GM18951 (cell line): ENCODE measurements at regions not wholly inside any gene's neighbourhood (a gene's known extent, or its start where the extent isn't known, plus 50 kb on each side); places are given as distances from the start of the nearest gene placed in this dataset.

Source experiments
- POLR2A ChIP-seq: IDR thresholded peaks from 4 replicates; pipeline ENCODE4 v1.6.1; 2011; ENCODE audit warnings: mild to moderate bottlenecking; ENCODE audit not compliant: insufficient read length, insufficient read depth; ENCODE audit errors: extremely low read depth
- in situ Hi-C: fragments of 300-500 bp; cut with MboI; formaldehyde crosslinking; loops from one replicate; pipeline ENCODE4 v1.12.0; 2022; ENCODE audit warnings: low sequenced_read_pairs, mixed read lengths, inconsistent platforms; ENCODE audit not compliant: unreplicated experiment

GRCh38 chr1:48164571-48164970 is 57.9 kb upstream of the SLC5A9 start:
- TF ChIP-seq POLR2A, result no peak
- in situ Hi-C loops, result no loop called here

DNA sequence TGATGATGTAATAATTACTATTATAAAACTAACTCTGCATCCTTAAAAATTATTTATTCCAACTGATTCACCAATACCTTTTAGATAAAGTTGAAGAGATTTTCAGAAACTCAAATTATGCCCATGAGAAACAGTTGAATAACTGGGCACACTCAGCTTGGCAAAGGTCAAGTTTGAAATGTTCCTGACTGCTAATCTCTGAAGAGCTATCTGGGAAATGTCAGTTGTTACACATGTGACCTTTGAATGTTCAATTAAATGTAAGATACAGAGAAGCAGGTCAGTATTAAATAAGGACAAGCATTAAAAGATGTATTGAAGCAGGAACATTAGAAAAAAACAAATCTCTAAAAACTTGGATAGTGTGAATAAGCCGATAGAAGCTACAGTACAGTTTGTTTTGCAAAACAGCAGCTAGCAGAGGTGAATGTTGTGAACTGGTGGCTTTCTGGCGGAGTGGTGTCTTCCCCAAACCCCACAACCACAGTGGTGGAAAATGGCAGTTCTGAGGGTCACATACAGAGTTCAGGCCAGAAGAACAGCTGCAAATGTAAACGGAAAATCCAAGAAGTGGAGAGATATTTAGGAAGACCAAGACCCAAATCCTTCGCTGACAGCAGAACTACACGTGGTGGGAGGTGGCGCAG is 61.9 kb upstream of the SLC5A9 start:
- in situ Hi-C loops, result no loop called here
- TF ChIP-seq POLR2A, result no peak

GRCh38 chr1:48139275-48139674 is 83.2 kb upstream of the SLC5A9 start:
- in situ Hi-C loops, result no loop called here
- TF ChIP-seq POLR2A, result no peak

DNA sequence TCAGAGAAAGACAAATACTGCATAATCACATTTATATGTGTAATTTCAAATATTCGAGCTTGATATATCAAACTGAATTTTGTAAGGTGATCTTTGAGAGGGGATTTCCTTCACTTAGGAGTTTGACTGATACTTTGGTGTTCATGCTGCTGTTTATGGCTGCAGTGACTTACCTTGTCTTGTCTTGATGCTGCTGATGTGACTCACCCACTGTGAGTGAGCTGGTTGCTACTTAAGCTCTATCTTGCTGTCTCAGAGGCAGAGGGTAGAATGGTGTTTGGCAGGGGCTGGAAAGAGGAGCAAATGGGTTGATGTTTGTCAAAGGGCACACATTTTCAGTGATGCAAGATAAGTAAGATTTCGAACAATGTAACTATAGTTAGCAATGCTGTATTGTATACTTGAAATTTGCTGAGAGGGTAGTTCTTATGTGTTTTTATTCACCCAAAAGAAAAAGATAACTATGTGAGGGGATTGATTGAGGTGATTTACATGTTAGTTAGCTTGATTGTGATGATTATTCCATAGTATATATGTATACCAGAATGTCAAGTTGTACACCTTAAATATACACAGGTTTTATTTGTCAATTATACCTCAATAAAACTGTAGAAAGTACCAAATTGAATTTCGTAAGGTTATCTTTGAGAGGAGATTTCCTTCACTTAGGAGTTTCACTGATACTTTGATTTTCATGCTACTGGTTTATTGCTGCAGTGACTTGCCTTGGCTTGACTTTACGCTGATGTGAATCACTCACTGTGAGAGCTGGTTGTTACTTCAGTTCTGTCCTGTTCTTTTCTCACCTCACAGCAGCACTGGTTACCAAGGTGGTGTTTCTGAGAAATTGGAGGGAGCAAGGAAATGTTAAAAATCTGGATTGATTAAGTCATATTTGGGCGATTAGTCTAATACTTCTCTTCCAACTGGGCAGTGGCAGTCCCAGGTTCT is 94.5 kb upstream of the SLC5A9 start:
- TF ChIP-seq POLR2A, result no peak
- in situ Hi-C loops, result no loop called here

DNA sequence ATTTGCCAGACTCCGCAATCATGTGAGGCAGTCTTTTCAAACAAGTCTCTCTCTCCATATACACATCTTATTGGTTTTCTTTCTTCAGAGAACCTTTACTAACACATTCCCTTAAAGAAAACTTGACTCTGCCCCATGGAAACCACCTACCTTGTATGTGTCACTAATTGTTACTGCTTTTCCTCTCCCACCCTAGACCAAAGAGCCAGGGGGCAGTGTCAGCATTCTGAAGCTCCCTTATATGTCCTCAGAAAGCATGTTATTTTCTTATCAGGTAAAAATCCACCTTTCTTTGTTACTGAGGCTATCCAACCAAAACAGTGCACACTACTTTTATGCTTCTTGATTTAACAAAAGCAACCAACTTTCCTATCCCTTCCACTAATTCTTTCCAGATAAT is 98.9 kb upstream of the SLC5A9 start:
- no peak for TF ChIP-seq POLR2A
- in situ Hi-C loops, result loop anchor here (25.0 kb wide), 1 partner anchor 364 kb away; no protein-coding TSS in a partner anchor

DNA sequence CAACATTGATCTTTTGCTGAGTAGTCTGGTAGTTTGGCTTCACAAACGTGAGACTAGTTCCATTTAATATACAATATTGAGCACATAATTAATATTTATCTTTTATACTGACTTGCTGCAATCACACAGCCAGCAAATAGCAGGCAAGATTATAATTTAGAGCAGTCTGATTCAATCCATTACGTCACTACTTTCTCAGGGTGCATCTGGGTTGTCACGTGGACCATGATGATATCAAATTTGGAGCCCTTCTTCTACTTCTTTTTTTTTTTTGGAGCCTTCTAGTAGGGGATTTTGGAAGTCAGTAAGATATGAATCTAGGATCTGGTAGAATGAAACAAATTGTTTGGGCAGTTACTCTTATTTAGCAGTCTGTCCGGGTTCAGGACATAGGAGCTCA is 100.6 kb upstream of the SLC5A9 start:
- no peak for TF ChIP-seq POLR2A
- in situ Hi-C loops, result loop anchor here (25.0 kb wide), 1 partner anchor 365 kb away; no protein-coding TSS in a partner anchor

- no peak for TF ChIP-seq POLR2A
- in situ Hi-C loops, result loop anchor here (25.0 kb wide), 1 partner anchor 367 kb away; no protein-coding TSS in a partner anchor
Measured at GRCh38 chr1:48120621-48121020, 101.9 kb upstream of the SLC5A9 start.

DNA sequence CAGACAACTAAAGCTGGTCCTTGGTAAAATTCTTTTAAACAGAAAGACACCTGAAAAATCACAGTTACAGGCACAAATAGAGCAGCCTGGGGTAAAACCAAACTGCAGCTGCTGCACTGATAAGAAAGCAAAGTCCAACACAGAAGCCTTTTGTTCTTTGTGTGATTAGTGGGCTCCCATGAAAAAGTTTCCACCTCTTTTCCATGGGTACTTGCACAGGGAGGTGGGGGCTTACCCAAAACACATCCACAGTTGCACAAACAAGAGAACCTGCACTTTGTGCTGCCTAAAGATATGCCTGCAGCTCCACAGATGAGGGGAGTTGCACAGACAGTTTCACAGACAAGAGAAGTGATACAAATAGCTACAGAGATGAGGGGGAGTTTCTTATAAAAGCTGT is 106.7 kb upstream of the SLC5A9 start:
- in situ Hi-C loops, result loop anchor here (25.0 kb wide), 1 partner anchor 371 kb away; no protein-coding TSS in a partner anchor

DNA sequence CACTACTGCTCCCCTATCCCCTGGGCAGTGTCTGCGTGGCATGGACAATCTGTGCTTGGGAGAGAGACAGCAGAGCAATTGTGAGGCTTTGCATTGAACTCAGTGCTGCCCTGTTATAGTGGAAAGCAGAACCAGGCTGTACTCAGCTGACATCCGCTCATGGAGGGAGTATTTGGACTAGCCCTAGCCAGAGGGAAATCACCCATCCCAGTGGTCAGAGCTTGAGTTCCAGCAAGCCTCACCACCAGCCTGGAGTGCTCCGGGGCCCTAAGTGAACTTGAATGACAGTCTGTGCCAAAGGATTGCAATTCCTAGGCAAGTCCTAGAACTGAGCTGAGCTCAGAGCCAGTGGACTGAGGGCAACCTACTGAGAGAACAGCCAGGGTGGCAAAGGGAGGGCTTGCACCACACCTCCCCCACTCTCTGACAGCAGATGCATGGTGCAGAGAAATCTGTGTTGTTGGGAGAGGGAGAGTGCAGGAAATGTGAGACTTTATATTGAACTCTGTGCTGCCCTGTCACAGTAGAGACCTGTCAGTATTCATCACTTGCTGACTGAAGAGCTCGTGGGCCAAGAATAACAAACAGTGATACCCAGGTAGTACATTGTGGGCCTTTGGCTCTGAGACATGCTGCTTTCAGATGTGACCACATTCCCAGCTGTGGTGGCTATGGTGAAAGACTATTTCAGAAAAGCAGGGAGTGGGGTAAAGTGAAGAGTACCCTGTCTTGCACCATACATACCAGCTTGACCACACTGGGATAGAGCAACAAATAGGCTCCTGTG is 107.7 kb upstream of the SLC5A9 start:
- in situ Hi-C loops, result loop anchor here (25.0 kb wide), 1 partner anchor 373 kb away; no protein-coding TSS in a partner anchor
- TF ChIP-seq POLR2A, result no peak

More for the DNA sequence above, 106.7 kb upstream of the SLC5A9 start:
- no peak for TF ChIP-seq POLR2A

DNA sequence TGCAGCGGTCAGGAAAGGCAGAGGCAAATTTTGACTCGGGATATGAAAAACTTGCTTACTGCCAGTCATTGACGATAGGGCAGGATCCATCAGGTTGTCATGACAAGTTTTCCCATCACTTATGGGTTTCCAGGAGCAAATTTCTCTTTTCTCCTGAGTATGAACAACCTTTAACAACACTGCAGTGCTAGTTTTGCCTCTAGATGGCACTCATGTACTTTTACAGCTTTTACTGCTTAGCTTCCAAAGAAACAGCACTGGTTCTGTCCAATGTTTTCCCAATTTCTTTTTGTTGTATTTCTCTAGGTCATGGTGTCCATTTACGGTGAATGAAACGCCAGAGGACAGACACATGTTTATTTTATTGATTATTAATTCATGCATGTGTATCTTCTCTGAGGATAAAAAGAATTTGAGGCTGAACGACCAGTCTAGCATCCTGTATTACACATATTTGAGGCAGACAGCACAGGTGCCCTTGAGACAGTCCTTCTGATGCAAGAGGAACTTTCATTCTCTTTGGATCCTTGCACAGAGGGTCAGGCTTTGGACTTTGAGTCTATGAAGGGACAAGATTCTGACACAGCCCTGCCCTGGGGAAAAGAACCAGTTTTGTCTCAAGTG is 112.3 kb upstream of the TRABD2B start:
- in situ Hi-C loops, result loop anchor here (10.0 to 25.0 kb wide), 2 partner anchors 95 to 378 kb away; no protein-coding TSS in a partner anchor

DNA sequence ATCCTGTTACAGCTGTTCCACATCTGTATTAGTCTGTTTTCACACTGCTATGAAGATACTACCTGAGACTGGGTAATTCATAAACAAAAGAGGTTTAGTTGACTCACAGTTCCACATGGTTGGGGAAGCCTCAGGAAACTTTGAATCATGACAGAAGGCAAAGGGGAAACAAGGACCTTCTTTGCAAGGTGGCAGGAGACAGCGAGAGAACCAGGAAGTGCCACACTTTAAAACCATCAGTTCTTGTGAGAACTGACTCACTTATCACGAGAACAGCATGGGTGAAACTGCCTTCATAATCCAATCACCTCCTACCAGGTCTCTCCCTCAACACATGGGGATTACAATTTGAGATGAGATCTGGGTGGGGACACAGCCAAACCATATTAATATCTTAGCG is 110.3 kb upstream of the TRABD2B start:
- in situ Hi-C loops, result loop anchor here (10.0 to 25.0 kb wide), 2 partner anchors 97 to 380 kb away; no protein-coding TSS in a partner anchor
- no peak for TF ChIP-seq POLR2A

More for the DNA sequence above, 112.3 kb upstream of the TRABD2B start:
- no peak for TF ChIP-seq POLR2A

DNA sequence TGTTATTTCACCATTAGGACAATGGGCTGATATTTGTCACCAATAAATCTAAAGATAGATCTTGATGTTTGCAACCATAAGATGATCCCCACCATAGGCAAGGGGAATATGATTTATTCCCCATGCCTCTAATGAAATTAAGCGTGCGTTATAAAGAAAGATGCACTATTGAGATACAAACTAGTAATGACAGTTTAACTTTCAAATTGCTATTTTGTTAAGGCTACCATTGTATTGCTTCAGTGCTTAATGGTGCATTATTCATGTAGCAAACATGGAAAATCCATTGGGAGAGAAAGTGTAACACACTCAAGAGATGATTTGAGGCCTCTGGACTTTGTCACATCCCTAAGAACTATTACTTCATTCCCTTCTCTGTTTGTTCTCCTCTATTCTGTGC is 108.9 kb upstream of the TRABD2B start:
- no peak for TF ChIP-seq POLR2A
- in situ Hi-C loops, result loop anchor here (10.0 to 25.0 kb wide), 2 partner anchors 99 to 381 kb away; no protein-coding TSS in a partner anchor
